SIG-M5 treated with dmso at 0.1 percent for 504 hours (cell line): ENCODE measurements at regions not wholly inside any gene's neighbourhood (a gene's known extent, or its start where the extent isn't known, plus 50 kb on each side); places are given as distances from the start of the nearest gene placed in this dataset.

Source experiments
- DNase-seq: peaks from one replicate; lab custom pipeline; 2025; ENCODE audit not compliant: unreplicated experiment; lab: John Stamatoyannopoulos, UW

DNA sequence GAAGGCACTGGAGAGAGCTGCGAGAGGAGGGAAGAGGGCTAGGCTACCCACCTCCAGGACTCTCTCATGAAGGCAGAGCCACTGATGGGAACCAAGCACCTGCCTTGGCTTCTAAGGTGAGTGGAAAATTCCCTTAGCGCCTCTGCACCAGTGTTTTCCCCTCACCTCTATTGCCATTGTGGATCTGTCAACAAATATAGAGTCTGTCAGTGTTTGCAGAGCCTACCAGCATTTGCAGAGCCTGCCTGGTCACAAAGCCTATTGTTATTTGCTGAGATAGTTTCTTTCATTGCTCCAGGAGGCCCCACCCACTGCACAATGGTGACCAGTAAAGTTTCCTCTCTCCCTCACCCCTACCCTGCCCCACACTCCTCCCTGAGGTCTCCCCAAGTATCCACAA lies 141.9 kb downstream of the MRPL14 start:
- DNase-seq, result no peak

DNA sequence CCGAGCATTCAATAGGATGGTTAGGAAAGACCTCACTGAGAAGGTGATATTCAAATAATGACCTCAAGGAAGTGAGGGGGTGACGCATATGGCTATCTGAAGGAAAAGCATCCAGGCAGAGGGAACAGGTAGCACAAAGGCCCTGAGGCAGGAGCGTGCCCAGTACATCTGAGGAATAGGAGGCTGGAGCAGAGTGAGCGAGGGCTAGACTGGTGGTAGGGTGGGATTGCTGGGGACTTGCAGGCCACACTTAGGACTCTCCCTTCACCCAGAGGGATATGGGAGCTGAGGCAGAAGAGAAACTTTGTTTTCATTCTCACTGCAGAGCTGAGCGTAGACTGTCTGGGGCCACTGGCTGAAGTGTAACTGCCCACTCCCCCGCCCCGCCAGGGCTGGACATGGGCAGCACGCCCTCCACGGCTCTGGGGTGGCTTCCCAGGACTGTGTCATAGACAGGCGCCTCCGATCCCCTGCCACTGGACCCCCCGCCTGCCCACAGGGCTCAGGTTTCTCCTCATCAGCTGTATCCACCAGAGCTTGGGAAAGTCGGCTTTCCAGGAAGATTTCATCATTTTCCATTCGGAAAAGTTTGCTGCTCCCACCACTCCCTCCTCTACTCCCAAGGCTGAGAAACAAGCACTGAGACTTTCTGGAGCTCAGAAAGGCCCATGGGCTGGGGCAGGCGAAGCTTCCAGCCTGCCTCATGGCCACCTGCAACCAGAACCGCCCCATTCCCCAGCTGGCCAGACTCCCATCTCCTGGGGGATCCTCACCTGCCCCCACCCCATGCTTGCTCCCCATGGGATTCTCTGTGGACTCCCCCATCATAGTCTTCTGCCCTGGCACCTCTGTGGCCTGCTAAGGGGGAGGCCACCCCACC lies 142.6 kb downstream of the MRPL14 start:
- DNase-seq, result no peak

- DNase-seq, result no peak
Observed at GRCh38 chr6:43983632-43984031, 143.6 kb downstream of the MRPL14 start.

DNA sequence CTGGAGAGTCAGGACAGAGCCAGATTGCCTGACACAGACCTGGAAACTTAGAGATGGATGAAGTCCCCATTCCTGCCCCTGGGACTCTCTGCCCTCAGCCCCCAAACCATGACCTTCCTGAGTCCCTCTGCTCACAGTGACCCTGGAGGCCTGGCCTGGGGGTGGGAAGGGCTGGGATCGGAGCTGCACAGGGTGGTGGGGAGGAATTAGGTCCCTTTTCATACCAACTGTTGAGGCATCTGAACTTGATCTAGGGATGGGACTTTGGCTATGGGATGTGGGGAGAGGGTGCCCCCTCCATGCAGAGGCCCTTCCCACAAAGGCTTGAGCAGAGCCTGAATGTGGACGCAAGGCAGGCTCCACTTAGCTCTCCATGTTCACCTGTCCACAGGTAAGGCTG lies 144.1 kb downstream of the MRPL14 start:
- no peak for DNase-seq

DNA sequence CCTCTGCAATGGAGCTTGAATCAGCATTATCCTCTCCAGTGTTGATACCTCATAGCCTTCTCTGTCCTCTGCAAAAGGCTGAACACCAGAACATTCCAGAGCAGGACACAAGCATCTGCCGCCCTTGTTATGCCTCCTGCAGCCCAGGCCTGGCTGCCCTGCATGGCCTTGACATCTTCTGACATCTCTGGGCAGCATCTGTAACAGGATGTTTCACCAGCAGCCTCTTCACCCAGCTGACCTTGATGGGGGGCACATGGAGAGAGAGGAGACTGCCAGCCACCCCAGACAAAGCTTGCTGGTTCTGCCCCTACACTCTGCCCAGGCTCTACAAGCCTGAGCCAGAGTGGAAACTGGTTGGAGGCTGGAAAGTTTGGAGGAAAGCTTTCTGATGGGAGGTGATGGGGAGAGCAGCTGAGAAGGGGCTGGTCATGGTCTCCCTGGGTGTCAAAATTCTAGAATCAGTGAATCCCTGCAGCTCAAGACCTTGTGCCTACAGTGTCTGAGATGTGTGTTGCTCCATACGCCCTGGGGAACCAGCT lies 145.1 kb downstream of the MRPL14 start:
- DNase-seq, result no peak

- no peak for DNase-seq
Observed at GRCh38 chr6:43981363-43981990, 145.8 kb downstream of the MRPL14 start.

DNA sequence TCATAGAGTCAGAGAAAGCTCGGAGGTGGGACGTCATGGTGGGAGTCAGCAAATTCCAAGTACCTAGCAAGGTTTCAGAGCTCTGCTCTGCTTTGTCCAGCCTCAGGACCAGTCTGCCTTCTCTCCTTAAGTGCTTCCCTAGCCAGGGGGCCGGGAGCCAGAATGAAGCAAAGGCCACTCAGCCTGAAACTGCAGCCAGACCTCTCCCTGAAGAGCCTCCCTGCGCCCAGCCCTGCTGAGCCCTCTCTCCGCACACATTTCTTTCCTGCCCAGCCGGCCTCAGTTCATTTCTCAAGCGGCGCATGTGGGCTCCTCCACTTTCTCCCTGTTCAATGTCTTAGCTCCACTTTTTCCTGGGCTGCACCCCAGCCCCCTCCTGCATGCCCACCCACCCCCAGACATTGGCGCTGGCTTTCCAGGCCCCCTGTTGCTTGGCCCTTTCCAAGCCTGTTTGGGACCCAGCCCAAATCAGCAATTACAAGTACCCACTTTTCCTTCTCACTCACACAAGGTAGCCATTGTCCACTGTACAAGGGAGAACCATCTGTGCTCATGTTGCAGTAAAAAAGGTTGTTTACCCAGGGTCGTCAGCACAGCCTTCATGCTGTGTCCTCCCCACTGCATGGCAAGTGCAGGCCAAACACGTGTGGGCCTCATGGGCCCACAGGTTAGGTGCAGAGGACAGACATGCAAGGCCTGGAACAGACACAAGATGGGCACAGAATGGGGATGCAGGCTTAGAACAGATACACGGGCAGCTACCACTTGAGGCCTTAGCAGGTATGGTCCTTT lies 147.1 kb downstream of the MRPL14 start:
- no peak for DNase-seq

DNA sequence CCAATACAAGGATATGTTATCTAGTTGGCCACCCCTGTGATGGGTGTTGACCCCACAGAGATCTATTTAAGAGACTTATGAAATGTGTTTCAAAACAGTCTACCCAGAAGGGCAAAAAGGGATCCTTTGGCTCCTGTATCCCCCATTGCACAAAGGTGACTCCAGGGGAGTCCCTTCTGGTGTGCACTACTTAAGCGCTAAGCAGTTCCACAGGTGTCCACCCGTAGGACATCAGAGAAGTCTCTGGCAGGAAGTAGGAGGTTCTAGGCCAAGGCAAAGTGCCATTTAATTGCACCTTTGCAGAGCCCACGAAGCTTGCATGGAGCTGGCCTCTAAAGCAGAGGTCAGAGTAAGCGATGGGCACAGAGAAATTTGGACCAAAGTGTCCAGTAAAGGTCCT lies 147.7 kb downstream of the MRPL14 start:
- no peak for DNase-seq

DNA sequence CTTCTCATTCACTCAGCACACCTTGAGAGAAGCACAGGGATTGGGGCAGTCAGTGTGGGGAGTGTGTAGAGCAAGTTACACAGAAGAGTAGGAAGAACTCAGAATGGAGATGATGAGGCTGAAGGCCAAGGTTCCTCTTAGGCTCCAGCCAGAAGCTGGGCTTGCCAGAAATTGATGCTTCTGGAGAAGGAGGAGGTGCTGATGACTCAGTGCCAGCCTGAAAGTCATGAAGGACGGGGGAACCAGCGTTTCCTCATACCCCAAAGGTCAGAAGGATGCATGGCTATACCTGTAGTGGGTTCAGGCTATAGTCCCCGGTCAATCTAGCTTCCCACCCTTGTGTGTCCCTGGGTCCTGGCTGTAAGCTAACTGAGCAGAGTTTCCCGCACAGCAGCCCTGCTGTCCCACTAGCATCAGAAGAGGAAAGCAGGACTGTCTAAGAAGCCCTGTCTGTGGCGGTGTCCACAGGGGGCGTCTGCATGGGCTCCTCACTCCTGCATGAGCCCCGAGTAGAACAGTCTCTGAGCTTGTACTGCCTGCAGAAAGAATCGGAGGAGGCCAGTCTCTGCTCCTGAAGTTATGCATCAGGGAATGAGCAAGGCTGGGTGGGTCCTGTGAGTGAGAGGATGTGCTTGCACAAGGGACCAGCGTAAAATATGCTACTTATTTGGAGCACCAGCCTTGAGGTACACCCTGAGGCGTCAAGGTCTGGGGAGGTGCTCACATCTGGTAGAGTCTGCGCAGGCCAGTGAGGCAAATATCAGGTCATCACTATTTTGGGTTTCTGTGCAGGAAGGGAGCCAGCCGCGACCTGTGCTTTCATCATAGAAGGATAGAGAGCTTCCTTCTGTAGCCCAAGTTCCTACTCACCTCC lies 148.5 kb downstream of the MRPL14 start:
- peak; percentile 16 for DNase-seq

- peak; percentile 40 for DNase-seq
Observed at GRCh38 chr6:43977404-43978111, 149.7 kb downstream of the MRPL14 start.

- no peak for DNase-seq
Observed at GRCh38 chr6:43976706-43977403, 150.4 kb downstream of the MRPL14 start.

DNA sequence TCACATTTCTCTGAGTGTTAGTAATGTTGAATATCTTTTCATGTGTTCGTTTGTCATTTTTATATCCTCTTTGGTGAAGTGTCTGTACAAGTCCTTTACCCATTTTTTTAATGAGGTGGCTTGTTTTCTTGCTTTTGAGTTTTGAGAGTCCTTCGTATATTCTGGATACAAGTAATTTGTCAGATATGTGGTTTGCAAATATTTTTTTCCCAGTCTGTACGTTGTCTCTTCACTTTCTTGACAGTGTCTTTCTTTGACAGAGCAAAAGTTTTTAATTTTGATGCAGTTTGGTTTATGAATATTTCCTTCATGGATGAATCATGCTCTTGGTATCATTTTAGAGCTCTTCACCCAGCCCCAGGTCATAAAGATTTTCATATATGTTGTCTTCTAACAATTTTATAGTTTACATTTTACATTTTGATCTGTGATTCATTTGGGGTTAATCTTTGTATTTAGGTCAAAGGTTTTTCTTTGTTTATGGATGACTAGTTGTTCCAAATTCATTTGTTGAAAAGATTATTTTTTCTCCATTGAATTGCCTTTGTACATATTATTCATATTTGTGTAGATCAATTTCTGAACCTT lies 152.5 kb downstream of the MRPL14 start:
- DNase-seq, result no peak

GRCh38 chr6:43973357-43973756 lies 153.9 kb downstream of the MRPL14 start:
- no peak for DNase-seq

GRCh38 chr6:43972913-43973300 lies 154.3 kb downstream of the MRPL14 start:
- no peak for DNase-seq

DNA sequence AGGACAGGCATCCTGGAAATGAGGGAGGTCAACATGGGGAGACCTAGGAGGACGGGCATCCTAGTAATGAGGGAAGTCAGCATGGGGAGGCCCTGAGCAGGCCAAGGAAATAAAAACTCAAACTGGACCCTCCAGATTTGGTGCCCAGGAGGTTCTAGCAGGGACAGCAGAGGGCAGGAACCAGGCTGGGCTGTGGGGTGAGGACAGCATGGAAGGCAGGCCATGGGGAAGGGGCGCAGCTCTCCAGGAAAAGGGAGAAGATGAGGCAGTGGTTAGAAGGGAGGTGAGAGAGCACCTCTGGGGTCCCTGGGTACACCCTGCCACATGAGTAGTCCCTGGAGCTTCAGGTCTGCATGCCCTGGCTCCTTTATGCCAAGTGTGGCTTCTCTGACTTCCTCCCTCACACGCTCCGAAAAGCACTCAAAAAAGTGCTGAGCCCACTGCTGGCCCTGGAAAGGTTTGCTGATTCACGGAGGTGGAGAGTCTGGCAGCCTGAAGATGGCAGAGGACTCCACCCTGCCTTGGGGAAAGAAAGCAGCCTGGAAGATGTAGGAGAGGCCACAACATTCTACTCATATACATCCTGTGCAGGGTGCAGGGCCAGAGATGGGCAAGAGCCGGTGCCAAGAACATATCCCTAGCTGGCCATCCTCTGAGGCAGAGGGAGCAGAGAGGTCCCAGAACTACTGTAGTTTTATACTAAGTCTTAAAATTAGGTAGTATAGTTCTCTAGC lies 154.9 kb downstream of the MRPL14 start:
- DNase-seq, result no peak

GRCh38 chr6:43971776-43972126 lies 155.5 kb downstream of the MRPL14 start:
- DNase-seq, result no peak

- DNase-seq, result no peak
Observed at GRCh38 chr6:43970913-43971775, 156.1 kb downstream of the MRPL14 start.
